Activated CD4-positive, alpha-beta T cell treated with anti-CD3 and anti-CD28 coated beads, Interleukin-2, amount 10 ng/mL, durations not matched to agents 7 days and 5 days (primary cell): ENCODE measurements at regions not wholly inside any gene's neighbourhood (a gene's known extent, or its start where the extent isn't known, plus 50 kb on each side); places are given as distances from the start of the nearest gene placed in this dataset.

ENCODE experiments used
- CTCF ChIA-PET: fragments of 350-600 bp; sonication (Branson Sonifier 250); formaldehyde crosslinking; loops from one replicate; lab custom pipeline; 2021; ENCODE audit warnings: antibody characterized with exemption; lab: Charles Lee
- POLR2A ChIA-PET: fragments of 350-600 bp; sonication (Branson Sonifier 250); formaldehyde crosslinking; loops from one replicate; lab custom pipeline; 2021; ENCODE audit warnings: antibody characterized with exemption; lab: Charles Lee
- DNase-seq: peaks from one replicate; pipeline ENCODE4 v3.0.0-alpha.2; 2020
- H3K27ac Mint-ChIP-seq: one replicate; pipeline ENCODE4 v1.8.0; 2021; ENCODE audit warnings: mild to moderate bottlenecking, moderate library complexity, mixed read lengths
- H3K27me3 Mint-ChIP-seq: one replicate; pipeline ENCODE4 v1.8.0; 2021; ENCODE audit warnings: mixed read lengths
- H3K36me3 Mint-ChIP-seq: one replicate; pipeline ENCODE4 v1.8.0; 2021; ENCODE audit warnings: low read depth, mixed read lengths
- H3K4me1 Mint-ChIP-seq: one replicate; pipeline ENCODE4 v1.8.0; 2021; ENCODE audit warnings: mixed read lengths
- H3K4me3 Mint-ChIP-seq: one replicate; pipeline ENCODE4 v1.8.0; 2021; ENCODE audit warnings: mild to moderate bottlenecking, moderate library complexity, mixed read lengths
- H3K9me3 Mint-ChIP-seq: one replicate; pipeline ENCODE4 v1.8.0; 2021; ENCODE audit warnings: mixed read lengths

DNA sequence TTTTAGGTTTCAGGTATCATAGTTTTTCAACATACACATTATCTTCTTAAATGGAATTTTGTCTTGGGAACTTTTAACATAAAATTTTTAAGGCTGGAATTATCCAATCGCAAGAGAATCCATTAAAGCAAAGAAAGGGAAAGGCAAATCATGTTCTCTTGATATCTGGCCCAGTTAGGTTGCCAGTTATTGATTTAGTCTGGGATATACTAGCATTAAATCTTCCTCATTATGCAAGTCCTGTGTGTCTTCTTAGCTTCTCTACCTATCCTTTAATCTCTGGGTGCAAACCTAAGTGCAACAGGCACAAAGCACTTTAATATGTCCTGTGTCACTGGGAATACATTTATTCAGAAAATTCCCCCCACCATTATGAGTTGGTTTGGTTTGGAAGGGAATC is 75.4 kb upstream of the CNTLN start:
- Mint-ChIP-seq H3K36me3 (no peaks in the 10 kb centered on the region), H3K4me3 (no peak overlapping the region), H3K27ac (no peak overlapping the region), H3K27me3 (no peaks in the 10 kb centered on the region), H3K4me1 (no peaks in the 10 kb centered on the region), H3K9me3 (no peaks in the 10 kb centered on the region)
- ChIA-PET CTCF (no interaction called here), POLR2A (no interaction called here)
- no peak for DNase-seq

DNA sequence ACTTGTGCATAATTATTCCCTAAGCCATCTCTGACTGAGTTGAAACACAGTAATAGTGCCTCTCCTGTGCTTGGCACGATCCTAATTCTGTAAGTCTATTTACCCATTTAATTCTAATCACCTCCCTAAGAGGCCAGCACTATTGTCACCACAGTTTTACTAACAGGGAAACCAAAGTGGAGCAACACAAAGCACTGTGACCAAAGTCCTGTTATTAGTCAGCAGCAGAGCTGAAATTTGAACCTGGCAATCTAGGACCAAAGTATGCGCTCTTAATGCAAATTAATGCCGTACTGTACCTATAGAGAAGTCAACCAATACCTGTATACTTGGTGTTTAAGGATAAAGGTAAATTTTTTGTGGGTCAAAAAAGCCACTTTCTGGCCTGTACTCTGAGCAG is 77.1 kb upstream of the CNTLN start:
- H3K4me1 Mint-ChIP-seq: no peaks in the 10 kb centered on the region
- H3K36me3 Mint-ChIP-seq: no peaks in the 10 kb centered on the region
- no peaks in the 10 kb centered on the region for H3K9me3 Mint-ChIP-seq
- ChIA-PET POLR2A (no interaction called here), CTCF (no interaction called here)
- H3K27ac Mint-ChIP-seq: no peak overlapping the region
- no peak for DNase-seq
- no peaks in the 10 kb centered on the region for H3K27me3 Mint-ChIP-seq
- H3K4me3 Mint-ChIP-seq: no peak overlapping the region

DNA sequence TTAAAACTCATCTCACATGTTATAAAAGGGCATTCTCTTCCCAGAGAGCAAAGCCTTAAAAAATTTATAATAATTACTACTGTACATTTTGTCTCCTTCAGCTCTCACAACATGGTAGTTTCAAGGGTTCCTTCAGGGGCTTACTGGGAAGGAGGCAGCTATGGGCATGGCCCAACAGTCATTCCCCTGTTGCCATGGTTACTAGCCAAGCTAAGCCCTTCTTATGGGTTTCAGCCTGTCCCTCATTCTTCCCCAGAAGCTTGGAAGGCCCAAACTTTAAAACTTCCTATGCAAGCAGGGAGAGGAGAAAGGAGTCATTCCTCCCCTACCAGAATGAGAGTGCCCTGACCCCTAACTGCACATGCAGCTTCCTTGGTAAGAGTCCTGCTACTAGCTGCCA is 82.2 kb upstream of the CNTLN start:
- no peaks in the 10 kb centered on the region for H3K9me3 Mint-ChIP-seq
- H3K4me3 Mint-ChIP-seq: no peak overlapping the region
- no peaks in the 10 kb centered on the region for H3K27me3 Mint-ChIP-seq
- no peaks in the 10 kb centered on the region for H3K4me1 Mint-ChIP-seq
- H3K36me3 Mint-ChIP-seq: no peaks in the 10 kb centered on the region
- H3K27ac Mint-ChIP-seq: no peak overlapping the region
- ChIA-PET POLR2A (interaction anchor here (0.6 kb wide), 1 partner anchor 10 kb away, joined by 7 read pairs; no protein-coding TSS in a partner anchor), CTCF (no interaction called here)
- DNase-seq: no peak

DNA sequence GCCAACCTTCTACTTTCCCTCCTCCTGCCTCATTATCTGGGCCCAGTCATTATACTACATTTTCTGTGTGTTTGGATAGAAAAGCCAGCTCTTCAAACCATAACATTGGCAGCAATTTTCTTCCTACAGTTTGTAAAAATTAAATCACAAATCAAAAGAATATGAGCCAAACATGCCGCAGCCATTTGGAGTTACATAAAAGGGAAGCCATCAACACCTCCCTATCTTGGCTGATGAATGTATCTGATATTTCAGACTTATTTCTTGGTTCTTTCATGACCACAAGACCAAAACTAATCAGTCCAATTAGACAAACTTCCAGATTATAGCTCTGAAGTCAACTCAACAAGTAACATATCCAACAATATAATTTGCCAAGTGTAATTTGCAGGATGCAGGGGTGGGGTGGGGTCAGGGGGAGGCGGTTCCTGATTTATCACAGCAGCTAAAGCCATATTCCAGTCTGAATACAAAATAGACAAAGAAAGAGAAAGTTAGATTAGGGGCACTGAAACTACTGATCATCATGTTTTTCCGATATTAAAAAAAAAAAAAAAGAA is 89.4 kb upstream of the CNTLN start:
- ChIA-PET POLR2A (no interaction called here), CTCF (no interaction called here)
- Mint-ChIP-seq H3K27me3 (no peaks in the 10 kb centered on the region), H3K4me1 (no peaks in the 10 kb centered on the region), H3K9me3 (peaks cover 3% of the 10 kb centered on the region), H3K4me3 (no peak overlapping the region), H3K36me3 (no peaks in the 10 kb centered on the region), H3K27ac (no peak overlapping the region)
- DNase-seq: no peak

DNA sequence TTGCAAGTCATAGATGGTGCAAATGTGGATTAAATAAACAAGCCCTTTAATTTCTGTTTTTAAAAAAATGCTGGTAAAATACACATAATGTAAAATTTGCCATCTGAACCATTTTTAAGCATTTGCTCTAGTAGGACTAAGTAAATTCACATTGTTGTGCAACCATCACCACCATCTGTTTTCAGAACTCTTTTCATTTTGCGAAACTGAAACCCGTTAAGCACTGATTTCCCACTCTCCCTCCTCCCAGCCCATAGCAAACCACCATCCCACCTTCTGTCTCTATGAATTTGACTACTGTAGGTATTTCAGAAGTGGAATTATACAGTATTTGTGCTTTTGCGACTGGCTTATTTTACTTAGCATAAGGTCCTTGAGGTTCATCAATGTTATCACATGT is 103.3 kb upstream of the CNTLN start:
- DNase-seq: no peak
- no peak overlapping the region for H3K27ac Mint-ChIP-seq
- ChIA-PET POLR2A (no interaction called here), CTCF (no interaction called here)
- no peaks in the 10 kb centered on the region for H3K36me3 Mint-ChIP-seq
- no peaks in the 10 kb centered on the region for H3K4me1 Mint-ChIP-seq
- peaks cover 3% of the 10 kb centered on the region for H3K9me3 Mint-ChIP-seq
- H3K27me3 Mint-ChIP-seq: no peaks in the 10 kb centered on the region
- H3K4me3 Mint-ChIP-seq: no peak overlapping the region

DNA sequence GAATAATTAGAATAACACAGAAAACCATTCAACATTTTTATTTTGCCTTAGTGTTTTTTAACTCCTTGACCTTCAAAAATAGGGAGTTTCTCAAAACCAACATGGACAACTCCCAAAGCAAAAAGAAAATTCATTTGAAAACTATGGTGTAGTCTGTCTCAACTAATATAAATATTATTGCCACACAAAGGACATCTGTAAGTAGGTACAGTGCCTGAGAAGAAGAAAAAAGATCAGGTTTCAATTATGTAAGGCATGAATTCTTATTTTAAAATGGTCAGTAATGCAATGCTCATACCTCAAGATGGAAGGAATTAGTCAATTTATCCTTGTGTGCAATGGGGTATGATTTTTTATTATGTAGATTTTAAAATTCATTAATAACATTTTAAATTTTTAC is 109.6 kb upstream of the CNTLN start:
- POLR2A ChIA-PET: no interaction called here
- H3K36me3 Mint-ChIP-seq: no peaks in the 10 kb centered on the region
- peaks cover 14% of the 10 kb centered on the region for H3K9me3 Mint-ChIP-seq
- DNase-seq: no peak
- no peaks in the 10 kb centered on the region for H3K4me1 Mint-ChIP-seq
- no peak overlapping the region for H3K27ac Mint-ChIP-seq
- CTCF ChIA-PET: no interaction called here
- H3K4me3 Mint-ChIP-seq: no peak overlapping the region
- no peaks in the 10 kb centered on the region for H3K27me3 Mint-ChIP-seq

DNA sequence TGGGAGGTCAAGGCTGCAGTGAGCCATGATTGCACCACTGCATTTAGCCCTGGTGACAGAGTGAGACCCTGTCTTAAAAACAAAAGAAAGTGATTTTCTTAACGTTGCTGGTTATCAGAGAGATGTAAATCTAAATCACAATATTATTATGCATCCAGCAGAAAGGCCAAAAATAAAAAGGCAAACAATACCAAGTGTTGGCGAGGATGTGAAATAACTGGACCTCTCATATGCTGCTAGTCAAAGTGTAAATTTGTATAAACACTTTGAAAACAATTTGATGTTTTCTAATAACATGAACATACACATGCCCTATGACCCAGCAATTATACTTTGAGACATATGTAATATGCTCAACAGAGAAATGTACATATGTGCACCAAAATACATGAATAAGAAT is 110.7 kb upstream of the CNTLN start:
- Mint-ChIP-seq H3K36me3 (no peaks in the 10 kb centered on the region), H3K9me3 (peaks cover 14% of the 10 kb centered on the region)

DNA sequence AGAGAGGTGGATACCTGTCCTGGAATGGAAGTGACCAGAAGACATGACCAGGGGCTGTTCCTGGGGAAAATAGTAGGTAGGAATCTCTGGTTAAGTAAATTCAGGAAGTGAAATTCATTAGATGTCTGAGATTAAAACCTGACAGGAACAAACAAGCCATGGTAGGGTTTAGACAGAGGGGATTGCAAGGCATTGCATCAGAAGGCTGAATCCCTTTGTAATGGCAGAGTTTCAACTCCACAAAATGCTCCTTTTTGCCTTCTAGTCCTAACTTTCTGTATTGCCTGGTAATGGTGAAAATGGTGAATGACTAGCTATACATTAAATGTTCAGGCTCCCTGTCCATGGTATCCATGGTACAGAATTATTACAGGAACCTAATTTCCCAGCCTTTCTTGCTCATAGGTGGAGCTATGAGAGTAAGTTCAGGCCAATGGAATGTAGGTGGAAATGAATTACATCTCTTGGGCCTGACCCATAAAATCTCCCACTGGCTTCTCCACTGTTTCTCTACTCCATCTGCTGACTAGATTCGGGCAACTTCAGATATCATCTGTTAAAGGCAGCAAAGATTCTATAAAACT is 113.4 kb upstream of the CNTLN start:
- Mint-ChIP-seq H3K36me3 (no peaks in the 10 kb centered on the region), H3K9me3 (peaks cover 14% of the 10 kb centered on the region), H3K4me3 (no peak overlapping the region), H3K27me3 (no peaks in the 10 kb centered on the region), H3K27ac (no peak overlapping the region), H3K4me1 (no peaks in the 10 kb centered on the region)
- ChIA-PET POLR2A (no interaction called here), CTCF (no interaction called here)
- DNase-seq: no peak

More for the DNA sequence above, 110.7 kb upstream of the CNTLN start:
- ChIA-PET CTCF (no interaction called here), POLR2A (no interaction called here)
- Mint-ChIP-seq H3K4me1 (no peaks in the 10 kb centered on the region), H3K27me3 (no peaks in the 10 kb centered on the region), H3K27ac (no peak overlapping the region), H3K4me3 (no peak overlapping the region)
- no peak for DNase-seq

DNA sequence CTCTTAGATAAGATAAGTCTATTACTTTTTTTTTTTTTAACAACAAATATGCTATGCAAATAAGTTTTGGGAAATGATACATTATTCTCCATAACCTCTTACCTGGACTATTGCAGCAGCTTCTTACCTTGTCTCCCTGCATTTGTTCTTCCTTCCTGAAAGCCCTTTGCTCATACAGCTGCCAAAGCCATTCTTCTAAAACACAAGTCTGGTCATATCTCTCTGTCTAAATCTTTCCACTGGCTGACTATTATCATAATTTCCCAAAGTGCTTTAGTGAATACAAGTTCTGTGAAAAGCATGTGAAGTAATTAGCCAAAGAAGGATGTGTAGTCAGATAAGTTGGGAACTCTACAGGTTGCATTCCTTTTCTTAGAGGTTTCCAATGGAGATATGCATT is 115.4 kb upstream of the CNTLN start:
- Mint-ChIP-seq H3K4me1 (no peaks in the 10 kb centered on the region), H3K4me3 (no peak overlapping the region), H3K27me3 (no peaks in the 10 kb centered on the region), H3K9me3 (peaks cover 10% of the 10 kb centered on the region), H3K27ac (no peak overlapping the region), H3K36me3 (no peaks in the 10 kb centered on the region)
- no peak for DNase-seq
- POLR2A ChIA-PET: no interaction called here
- CTCF ChIA-PET: interaction anchor here (0.6 kb wide), 1 partner anchor 766 kb away, joined by 4 read pairs; no protein-coding TSS in a partner anchor

DNA sequence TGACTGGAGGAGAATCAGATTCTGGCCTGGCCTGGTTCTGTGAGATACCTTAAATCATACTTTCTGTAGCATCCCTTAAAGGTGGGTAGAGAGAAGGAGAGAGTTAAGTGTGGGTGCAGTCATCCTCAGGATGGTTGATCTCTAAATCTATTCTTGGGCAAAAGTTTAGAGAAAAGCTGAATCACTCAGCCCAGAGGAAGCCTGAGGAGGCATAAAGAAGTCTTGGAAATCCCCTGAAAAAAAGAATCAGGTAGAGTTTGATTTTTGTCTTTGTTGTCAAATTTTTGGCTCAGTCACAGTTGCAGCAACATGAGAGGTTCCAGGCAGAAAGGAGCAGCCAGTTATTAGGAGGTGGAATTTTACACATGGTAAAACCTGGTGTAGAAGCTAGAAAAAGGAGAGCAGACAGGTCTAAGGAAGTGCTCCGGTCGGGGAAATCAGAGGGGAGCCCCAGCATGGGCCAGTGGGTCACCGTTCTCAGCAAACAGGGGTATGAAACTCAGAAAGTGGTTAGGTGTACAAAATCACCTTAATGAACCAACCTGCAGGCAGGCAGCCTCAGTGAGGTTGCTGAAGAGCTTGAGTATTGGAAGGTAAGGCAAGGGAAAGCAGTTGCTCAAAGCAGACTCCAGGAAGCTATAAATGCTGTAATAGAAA is 116.2 kb upstream of the CNTLN start:
- Mint-ChIP-seq H3K4me3 (no peak overlapping the region), H3K27me3 (no peaks in the 10 kb centered on the region), H3K9me3 (peaks cover 4% of the 10 kb centered on the region), H3K36me3 (no peaks in the 10 kb centered on the region), H3K27ac (no peak overlapping the region), H3K4me1 (no peaks in the 10 kb centered on the region)
- CTCF ChIA-PET: interaction anchor here (0.6 kb wide), 1 partner anchor 766 kb away, joined by 4 read pairs; no protein-coding TSS in a partner anchor
- POLR2A ChIA-PET: no interaction called here
- no peak for DNase-seq

DNA sequence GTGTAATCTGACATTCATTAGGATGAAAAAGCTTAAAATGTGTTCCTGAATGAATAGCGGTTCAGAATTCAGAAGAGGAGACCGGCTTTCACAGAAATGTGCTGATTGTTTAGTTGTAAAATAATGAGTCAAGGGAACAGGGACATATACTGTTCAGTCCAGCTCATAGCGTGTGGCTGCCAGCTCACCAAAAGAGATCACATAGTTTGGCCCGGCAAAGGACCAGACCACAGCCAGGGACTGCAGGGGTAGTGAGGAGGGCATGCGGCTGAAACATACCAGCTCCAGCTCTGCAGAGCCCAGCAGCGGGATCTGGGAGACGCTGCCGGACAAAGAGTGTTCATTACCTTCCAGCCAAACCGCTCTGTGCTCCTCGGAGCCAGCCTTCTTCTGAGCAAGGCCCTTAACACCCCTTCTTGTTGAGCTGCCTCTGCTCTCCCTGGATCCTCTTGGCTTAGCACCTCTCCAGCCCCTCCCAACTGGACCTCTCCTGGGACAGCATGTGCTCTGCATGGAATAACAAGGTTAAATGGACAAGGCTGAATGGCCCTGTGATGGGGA is 116.8 kb upstream of the CNTLN start:
- no peak overlapping the region for H3K4me3 Mint-ChIP-seq
- H3K4me1 Mint-ChIP-seq: no peaks in the 10 kb centered on the region
- no peaks in the 10 kb centered on the region for H3K27me3 Mint-ChIP-seq
- no peaks in the 10 kb centered on the region for H3K36me3 Mint-ChIP-seq
- no peak overlapping the region for H3K27ac Mint-ChIP-seq
- ChIA-PET CTCF (interaction anchor here (0.7 kb wide), 1 partner anchor 395 kb away, joined by 3 read pairs; no protein-coding TSS in a partner anchor), POLR2A (no interaction called here)
- peaks cover 4% of the 10 kb centered on the region for H3K9me3 Mint-ChIP-seq
- DNase-seq: no peak

DNA sequence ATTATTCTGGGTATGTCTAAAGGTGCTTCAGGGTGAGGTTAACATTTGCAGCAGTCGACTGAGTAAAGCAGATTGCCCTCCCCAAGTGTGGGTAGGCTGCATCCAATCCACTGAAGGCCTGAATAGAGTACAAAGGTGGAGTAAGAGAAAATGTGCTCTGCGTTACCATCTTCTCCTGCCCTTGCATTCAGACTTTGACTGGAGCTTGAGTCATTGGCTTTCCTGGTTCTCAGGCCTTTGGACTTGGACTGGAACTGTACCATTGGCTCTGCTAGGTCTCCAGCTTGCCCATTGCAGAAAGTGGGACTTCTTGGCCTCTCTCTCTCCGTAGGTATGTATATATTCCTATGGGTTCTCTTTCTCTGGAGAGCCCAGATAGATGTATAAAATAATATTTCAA is 120.9 kb upstream of the CNTLN start:
- CTCF ChIA-PET: no interaction called here
- no peaks in the 10 kb centered on the region for H3K9me3 Mint-ChIP-seq
- POLR2A ChIA-PET: no interaction called here

DNA sequence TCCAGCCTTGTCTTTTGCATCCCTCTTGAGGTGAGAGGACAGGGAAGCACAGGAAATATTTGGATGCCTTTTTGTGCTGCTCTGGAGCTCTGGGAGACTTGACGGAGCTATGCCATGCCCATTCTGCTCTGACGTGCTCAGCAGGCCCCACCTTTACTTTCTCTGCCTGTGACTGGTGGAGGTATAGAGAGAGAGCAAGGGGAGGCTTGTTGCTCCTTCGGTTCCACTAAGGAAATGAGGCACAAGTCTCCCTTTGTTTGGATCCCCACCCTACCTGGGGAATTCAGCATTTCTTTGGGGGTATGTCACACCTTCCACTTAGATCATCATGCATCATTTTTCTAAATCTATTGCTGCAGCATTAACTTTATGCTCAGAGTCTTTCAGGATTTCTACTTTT is 121.8 kb upstream of the CNTLN start:
- CTCF ChIA-PET: no interaction called here
- DNase-seq: no peak
- H3K27ac Mint-ChIP-seq: no peak overlapping the region
- H3K9me3 Mint-ChIP-seq: no peaks in the 10 kb centered on the region
- POLR2A ChIA-PET: no interaction called here
- no peaks in the 10 kb centered on the region for H3K36me3 Mint-ChIP-seq
- H3K4me3 Mint-ChIP-seq: no peak overlapping the region
- H3K27me3 Mint-ChIP-seq: no peaks in the 10 kb centered on the region
- H3K4me1 Mint-ChIP-seq: no peaks in the 10 kb centered on the region

More for the DNA sequence above, 120.9 kb upstream of the CNTLN start:
- Mint-ChIP-seq H3K27ac (no peak overlapping the region), H3K36me3 (no peaks in the 10 kb centered on the region), H3K4me3 (no peak overlapping the region), H3K27me3 (no peaks in the 10 kb centered on the region), H3K4me1 (no peaks in the 10 kb centered on the region)
- no peak for DNase-seq
